ENCODE measurements at regions not wholly inside any gene's neighbourhood (a gene's known extent, or its start where the extent isn't known, plus 50 kb on each side); places are given as distances from the start of the nearest gene placed in this dataset.

DNA sequence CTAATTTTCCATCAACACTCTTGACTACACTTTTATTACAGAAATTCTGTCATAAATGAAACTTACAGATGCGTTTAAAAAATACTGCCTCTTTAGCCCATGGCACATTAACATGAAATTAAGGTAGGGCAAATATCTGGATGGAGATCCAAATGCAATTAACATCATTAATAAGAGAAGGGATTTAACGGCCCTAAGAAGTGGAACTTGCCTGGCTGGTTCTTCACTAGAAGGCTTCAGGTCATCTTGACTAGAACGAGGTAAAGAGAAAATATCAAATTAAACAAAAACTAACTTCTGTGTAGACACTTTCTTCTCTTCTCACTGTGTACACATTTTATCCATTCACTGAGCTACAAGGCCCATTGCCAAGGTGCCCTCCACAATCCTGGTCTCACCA lies 1093.4 kb downstream of the EFNB2 start:
- peaks cover 34% of the 10 kb centered on the region for H3K4me1 Mint-ChIP-seq (ENCODE audit: low read depth)
- H3K36me3 Mint-ChIP-seq (ENCODE audit: low read depth), result no peaks in the 10 kb centered on the region
- no peak for DNase-seq (ENCODE audit: low spot score)
- peaks cover 3% of the 10 kb centered on the region for H3K9me3 Mint-ChIP-seq (ENCODE audit: low read depth)
- TF ChIP-seq, protein P1, sequence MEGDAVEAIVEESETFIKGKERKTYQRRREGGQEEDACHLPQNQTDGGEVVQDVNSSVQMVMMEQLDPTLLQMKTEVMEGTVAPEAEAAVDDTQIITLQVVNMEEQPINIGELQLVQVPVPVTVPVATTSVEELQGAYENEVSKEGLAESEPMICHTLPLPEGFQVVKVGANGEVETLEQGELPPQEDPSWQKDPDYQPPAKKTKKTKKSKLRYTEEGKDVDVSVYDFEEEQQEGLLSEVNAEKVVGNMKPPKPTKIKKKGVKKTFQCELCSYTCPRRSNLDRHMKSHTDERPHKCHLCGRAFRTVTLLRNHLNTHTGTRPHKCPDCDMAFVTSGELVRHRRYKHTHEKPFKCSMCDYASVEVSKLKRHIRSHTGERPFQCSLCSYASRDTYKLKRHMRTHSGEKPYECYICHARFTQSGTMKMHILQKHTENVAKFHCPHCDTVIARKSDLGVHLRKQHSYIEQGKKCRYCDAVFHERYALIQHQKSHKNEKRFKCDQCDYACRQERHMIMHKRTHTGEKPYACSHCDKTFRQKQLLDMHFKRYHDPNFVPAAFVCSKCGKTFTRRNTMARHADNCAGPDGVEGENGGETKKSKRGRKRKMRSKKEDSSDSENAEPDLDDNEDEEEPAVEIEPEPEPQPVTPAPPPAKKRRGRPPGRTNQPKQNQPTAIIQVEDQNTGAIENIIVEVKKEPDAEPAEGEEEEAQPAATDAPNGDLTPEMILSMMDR (IDR thresholded peaks at IDR 0.05), result no peak
- peak overlapping the region; percentile 88 for H3K27ac Mint-ChIP-seq (ENCODE audit: unreplicated experiment)
- no peak overlapping the region for H3K4me3 Mint-ChIP-seq (ENCODE audit: unreplicated experiment)
- no peaks in the 10 kb centered on the region for H3K27me3 Mint-ChIP-seq (ENCODE audit: low read depth)

DNA sequence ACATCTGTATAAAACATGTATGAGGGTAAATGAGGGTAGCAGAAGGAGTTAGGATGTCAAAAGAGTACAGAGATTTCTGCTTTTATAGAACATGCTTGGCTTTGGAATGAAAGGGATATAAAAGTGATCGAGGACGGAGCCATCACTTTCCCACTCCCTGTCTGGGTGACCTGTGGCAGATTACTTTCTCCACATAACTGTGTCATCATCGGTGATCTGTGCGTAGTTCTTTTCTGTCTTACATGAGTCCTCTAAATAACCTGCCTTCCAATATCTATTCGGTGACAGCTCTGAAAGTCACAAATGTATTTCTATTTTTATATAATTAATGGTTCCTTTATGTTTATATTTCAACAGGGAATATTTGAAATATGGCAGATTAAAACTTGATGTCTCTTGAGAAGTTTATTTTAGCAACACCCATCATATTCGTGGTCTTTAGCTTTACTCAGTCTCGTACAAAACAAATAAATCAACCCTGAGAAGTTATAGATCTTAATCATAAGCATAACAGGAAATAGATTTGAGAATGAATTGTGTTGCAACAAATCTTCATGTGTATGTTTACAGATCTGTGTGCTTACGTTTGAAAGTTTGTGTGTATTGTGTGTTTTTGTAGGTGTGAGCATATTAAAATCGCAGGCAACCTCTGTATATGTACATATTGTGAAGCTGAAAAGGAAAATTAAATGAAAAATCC lies 1094.3 kb downstream of the EFNB2 start:
- DNase-seq (ENCODE audit: low spot score), result no peak
- Mint-ChIP-seq H3K4me3 (ENCODE audit: unreplicated experiment) (no peak overlapping the region), H3K4me1 (ENCODE audit: low read depth) (peaks cover 30% of the 10 kb centered on the region), H3K27me3 (ENCODE audit: low read depth) (no peaks in the 10 kb centered on the region), H3K36me3 (ENCODE audit: low read depth) (no peaks in the 10 kb centered on the region), H3K9me3 (ENCODE audit: low read depth) (peaks cover 3% of the 10 kb centered on the region), H3K27ac (ENCODE audit: unreplicated experiment) (peak overlapping the region; percentile 54)
- TF ChIP-seq, protein P1 (IDR thresholded peaks at IDR 0.05), result no peak

DNA sequence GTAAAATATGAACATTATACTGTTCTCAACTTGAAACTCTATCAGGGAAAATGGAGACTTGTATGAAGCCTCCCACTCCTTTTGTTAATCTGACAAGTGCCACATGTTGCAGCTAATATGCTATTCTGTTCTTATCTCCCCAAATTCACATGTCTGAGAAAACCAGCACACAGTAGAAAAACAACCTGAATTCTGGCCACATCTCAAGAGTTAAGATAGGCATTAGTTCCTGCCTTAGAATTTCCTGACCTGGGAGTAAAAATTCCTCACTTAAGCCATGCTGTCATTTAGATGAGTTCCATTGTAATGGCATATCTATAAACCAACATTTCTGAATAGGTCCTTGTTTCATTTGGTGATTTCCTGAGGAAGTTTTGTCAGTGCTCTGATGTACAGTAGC lies 1098.5 kb downstream of the EFNB2 start:
- H3K4me1 Mint-ChIP-seq (ENCODE audit: low read depth), result peaks cover 7% of the 10 kb centered on the region
- no peaks in the 10 kb centered on the region for H3K27me3 Mint-ChIP-seq (ENCODE audit: low read depth)
- H3K4me3 Mint-ChIP-seq (ENCODE audit: unreplicated experiment), result no peak overlapping the region
- no peaks in the 10 kb centered on the region for H3K36me3 Mint-ChIP-seq (ENCODE audit: low read depth)
- TF ChIP-seq, protein P1 (IDR thresholded peaks at IDR 0.05), result no peak
- H3K27ac Mint-ChIP-seq (ENCODE audit: unreplicated experiment), result no peak overlapping the region
- no peak for DNase-seq (ENCODE audit: low spot score)
- H3K9me3 Mint-ChIP-seq (ENCODE audit: low read depth), result no peaks in the 10 kb centered on the region

DNA sequence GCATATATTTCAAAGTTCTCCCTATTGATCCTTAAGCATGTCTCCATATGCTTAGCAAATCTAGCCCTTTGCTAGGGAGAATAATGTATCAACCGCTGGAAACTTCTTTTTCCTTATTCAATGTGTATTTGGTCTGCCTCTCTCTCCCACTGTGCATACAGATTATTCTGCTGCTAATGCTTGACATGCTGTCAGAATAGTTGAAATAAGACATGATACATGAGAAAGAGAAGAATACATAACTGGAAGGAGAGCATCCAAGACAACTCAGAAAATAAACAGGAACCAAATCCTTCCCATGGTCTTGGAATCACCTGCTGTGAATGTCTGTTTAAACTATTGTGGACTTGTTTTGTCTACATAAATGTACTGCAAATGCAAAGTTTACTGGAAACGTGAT lies 1103.0 kb downstream of the EFNB2 start:
- H3K27me3 Mint-ChIP-seq (ENCODE audit: low read depth), result no peaks in the 10 kb centered on the region
- H3K4me1 Mint-ChIP-seq (ENCODE audit: low read depth), result peaks cover 7% of the 10 kb centered on the region
- no peak for DNase-seq (ENCODE audit: low spot score)
- H3K27ac Mint-ChIP-seq (ENCODE audit: unreplicated experiment), result no peak overlapping the region
- H3K4me3 Mint-ChIP-seq (ENCODE audit: unreplicated experiment), result no peak overlapping the region
- TF ChIP-seq, protein P1 (IDR thresholded peaks at IDR 0.05), result no peak
- no peaks in the 10 kb centered on the region for H3K36me3 Mint-ChIP-seq (ENCODE audit: low read depth)
- H3K9me3 Mint-ChIP-seq (ENCODE audit: low read depth), result no peaks in the 10 kb centered on the region

DNA sequence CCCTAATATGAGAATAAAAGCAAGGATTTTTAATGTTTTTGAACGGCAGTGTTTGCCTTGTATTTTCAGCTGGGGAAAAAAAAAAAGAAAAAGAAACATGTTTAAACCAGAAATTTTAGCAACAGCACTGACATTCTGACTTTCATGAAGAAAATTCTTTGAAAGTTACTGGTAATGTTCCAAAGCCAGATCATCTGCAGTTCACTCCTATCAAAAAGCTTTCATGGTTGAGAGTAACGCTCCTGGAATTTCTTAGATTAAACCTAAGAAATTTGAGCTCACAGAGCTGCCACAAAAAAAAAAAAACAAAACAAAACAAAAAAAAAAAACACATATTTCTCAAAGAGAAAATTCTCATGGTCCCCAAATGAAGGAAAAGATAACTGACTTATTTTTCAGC lies 1106.7 kb downstream of the EFNB2 start:
- Mint-ChIP-seq H3K4me1 (ENCODE audit: low read depth) (peaks cover 7% of the 10 kb centered on the region), H3K36me3 (ENCODE audit: low read depth) (no peaks in the 10 kb centered on the region), H3K27me3 (ENCODE audit: low read depth) (no peaks in the 10 kb centered on the region), H3K9me3 (ENCODE audit: low read depth) (no peaks in the 10 kb centered on the region), H3K4me3 (ENCODE audit: unreplicated experiment) (no peak overlapping the region), H3K27ac (ENCODE audit: unreplicated experiment) (no peak overlapping the region)
- DNase-seq (ENCODE audit: low spot score), result no peak
- TF ChIP-seq, protein P1 (IDR thresholded peaks at IDR 0.05), result no peak

All from chondrocyte (in vitro differentiated cells).